GM10266 (cell line): ENCODE measurements at regions not wholly inside any gene's neighbourhood (a gene's known extent, or its start where the extent isn't known, plus 50 kb on each side); places are given as distances from the start of the nearest gene placed in this dataset.

Source experiments
- DNase-seq: peaks from one replicate; pipeline ENCODE4 v3.0.0; 2012; ENCODE audit errors: extremely low spot score
- TF ChIP-seq, protein P1 (sequence below): IDR thresholded peaks from 2 replicates; pipeline ENCODE4 v1.5.1; 2012; ENCODE audit warnings: mild to moderate bottlenecking, low read depth; ENCODE audit not compliant: control insufficient read depth, insufficient read depth; ENCODE audit errors: missing control alignments

DNA sequence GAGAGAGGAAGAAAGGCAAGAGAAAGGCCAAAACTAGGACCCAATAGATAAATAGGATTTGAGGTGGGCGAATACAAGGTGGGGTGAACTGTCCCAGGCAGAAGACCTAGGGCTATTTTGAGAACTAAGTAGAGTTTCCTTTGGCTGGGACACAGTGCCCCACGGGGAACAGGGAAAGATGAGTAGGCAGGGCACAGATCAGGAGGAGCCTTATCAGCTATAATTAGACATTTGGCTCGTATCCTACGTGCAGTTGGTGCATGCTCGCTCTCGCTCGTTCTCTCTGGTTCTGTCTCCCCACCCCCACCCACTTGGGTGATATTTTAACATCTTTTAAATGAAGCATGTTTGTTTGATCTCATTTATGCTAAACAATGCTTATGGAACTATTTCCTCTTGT lies 235.0 kb upstream of the JUN start:
- TF ChIP-seq, protein P1, sequence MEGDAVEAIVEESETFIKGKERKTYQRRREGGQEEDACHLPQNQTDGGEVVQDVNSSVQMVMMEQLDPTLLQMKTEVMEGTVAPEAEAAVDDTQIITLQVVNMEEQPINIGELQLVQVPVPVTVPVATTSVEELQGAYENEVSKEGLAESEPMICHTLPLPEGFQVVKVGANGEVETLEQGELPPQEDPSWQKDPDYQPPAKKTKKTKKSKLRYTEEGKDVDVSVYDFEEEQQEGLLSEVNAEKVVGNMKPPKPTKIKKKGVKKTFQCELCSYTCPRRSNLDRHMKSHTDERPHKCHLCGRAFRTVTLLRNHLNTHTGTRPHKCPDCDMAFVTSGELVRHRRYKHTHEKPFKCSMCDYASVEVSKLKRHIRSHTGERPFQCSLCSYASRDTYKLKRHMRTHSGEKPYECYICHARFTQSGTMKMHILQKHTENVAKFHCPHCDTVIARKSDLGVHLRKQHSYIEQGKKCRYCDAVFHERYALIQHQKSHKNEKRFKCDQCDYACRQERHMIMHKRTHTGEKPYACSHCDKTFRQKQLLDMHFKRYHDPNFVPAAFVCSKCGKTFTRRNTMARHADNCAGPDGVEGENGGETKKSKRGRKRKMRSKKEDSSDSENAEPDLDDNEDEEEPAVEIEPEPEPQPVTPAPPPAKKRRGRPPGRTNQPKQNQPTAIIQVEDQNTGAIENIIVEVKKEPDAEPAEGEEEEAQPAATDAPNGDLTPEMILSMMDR, result no peak

DNA sequence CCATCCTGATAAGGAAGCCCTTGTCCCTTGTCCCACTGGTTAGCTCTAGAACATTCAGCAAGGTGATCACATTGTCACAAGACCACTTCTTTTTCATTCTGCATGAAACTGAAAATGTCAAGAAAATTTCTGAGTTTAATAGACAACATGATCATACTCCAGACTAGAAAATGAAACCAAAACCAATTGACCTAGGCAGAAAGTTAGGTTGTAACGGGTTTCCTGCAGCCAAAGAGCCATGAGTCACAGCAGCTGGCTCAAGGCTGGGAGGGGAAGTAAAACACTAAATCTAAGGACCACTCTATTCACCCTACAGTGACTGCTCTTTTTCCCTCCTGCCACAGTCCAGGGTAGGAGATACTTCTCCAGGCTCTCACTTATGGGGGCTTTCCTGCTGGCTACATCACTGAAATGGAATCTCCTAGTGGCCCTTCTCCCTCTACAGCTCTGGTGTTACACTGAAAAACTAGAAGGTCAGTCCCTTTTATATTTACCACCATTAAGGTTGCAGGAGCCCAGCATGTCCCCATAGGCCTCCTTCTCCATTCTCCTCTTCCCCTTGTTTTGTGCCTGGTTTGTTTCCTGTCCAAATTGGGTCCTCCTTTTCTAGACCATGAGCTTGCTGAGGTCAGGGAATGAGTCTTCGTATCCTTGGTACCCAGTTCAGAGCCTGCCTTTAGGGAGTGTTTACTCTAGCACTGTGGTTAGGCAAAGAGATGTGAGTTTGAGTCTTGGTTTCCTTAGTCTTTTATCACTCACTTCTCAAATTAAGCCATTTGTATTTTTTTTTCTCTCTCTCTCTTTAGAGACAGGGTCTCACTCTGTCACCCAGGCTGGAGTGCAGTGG lies 236.5 kb upstream of the JUN start:
- DNase-seq, result peak; percentile 74
- TF ChIP-seq, protein P1, result no peak

More for the DNA sequence above, 235.0 kb upstream of the JUN start:
- no peak for DNase-seq

DNA sequence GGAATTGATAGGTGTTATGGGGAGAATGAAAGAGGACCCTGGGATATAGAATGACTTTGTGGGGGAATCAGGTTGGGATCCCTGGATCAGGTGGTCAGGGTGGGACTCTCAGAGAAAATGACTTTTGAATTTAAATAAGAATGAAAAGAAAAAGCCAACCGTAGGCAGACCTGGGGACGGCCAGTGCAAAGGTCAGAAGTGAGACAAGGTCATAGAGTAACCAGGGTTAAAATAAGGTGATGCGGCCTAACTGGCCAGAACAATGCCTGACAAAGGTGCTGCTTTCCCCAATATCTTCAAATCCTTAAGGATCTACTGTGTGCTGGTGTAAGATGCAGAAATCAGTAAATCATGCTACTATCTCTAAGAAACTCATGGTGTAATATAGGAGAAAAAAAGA lies 238.4 kb upstream of the JUN start:
- DNase-seq, result no peak
- TF ChIP-seq, protein P1, result no peak

DNA sequence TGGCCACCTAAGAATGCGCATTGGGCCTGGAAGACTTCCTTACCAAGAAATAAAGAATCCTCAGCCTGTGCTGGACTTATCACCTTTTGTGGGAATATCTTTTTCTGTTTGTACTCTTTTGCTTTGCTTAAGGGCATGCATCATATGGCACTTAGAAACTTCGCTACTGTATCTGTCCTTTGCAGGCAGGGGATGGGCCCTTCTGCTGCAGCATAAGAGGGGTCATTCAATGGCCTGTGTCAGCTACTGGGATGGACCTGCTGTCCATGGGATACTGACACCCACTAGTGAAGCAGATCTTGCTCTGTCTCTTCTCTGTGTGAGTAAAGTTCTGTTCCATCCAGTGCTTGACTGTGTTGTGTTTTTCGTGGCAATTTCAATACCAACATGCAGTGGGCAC lies 239.0 kb upstream of the JUN start:
- no peak for DNase-seq
- TF ChIP-seq, protein P1, result no peak

DNA sequence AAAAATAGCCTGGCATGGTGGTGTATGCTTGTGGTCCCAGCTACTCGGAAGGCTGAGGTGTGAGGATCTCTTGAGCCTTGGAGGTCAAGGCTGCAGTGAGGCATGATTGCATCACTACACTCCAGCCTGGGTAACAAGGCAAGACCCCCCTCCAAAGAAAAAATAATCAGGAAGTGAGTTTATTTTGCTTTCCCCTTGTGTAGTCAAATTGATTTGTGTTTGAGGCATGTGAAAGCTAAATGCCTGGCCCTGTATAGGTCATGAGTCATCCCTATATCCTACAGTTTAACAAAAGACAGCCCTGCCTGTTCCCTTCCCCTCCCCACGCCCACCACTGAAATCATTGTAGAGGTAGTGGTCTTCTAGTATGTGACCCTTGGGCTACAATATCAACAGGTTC lies 241.4 kb upstream of the JUN start:
- TF ChIP-seq, protein P1, result no peak
- no peak for DNase-seq

DNA sequence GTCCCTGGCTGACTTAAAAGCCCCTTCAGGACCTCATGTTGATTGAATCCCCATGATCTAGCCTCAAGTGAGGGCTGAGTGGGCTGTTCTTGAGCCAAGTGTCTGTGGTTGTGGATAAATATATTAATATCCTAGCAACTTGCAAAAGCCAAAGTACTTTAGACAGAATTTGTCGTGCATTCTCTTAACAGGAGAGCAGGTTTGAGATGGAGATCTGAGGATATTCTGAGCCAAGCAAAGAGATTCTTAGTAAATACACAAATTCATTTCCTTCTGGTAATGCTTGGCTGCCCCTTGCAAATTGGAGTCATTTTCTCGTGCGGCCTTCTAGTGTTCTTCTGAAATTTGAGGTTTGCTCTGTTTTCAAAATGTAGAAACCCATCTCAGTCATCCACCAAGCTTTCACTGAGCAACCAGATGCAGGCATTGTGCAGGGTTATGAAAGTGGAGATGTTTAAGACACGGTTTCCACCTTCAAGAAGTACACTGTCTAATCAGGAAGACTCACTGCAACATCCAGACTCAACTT lies 242.1 kb upstream of the JUN start:
- TF ChIP-seq, protein P1, result no peak
- peak; percentile 61 for DNase-seq

DNA sequence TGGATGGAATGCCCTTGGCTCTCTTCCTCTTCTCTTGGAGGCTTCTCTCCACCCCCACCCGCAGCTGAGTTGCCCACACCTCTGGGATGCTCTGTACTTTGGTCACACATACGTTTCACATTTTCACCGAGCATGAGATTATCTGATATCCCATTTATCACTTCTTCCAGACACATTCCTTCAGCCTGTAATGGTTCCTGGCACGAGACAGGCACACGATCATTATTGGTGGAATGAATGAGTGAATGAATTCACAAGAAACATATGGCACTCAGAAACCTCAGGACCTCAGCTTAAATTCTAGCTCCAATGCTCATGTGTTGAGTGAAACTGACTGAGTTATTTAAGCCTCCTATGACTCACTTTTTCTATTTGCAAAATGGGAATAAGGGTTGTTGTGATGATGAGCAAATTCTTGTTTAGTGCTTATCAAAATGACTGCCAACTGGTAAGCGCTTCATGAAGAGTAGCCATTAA lies 242.7 kb upstream of the JUN start:
- TF ChIP-seq, protein P1, result no peak
- DNase-seq, result no peak
